ENCODE measurements at regions not wholly inside any gene's neighbourhood (a gene's known extent, or its start where the extent isn't known, plus 50 kb on each side); places are given as distances from the start of the nearest gene placed in this dataset.
"Not testable (repeated sequence)": the region's sequence is repeated elsewhere in the genome, so short reads cannot be mapped to it uniquely, and the experiment has no call there.

DNA sequence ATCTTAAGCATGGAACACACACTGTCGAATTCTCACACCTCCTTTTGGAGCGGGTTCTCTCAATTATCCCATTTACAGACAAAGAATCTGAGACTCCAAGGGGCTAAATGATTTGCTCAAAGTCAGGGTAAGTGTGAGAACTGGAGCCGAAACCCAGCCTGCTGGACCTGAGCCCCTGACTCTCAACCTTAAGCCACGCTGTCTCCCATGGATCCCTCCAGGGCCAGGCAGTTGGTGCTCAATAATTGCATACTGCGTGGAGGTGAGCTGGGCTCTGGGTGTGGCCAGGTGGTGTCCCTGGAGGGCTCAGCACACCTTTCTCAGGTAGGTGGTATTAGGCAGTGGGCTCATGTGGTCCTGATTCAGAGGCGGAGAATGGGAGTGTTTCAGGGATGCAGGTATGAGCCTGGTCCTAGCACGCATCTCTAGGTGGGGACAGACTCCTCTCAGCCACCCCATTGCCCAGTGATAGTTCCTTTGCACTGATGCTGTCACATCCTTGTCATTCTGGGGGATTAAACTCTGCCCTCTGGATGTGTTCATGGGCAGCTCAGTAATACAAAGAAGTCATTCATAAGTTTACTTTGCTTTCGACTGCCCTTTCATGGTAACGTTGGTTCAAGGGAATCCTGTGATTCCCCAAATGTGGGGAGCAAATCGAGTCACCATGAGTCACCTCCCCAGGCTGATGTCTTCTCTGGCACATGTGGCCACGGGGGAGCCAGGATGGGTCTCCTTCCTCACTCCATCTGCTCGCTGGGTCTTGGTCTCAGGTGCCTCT lies 399.5 kb upstream of the TNRC6C start:
- no peaks in the 10 kb centered on the region for H3K9me3 ChIP-seq (ENCODE audit: insufficient read depth, low read depth)
- intact Hi-C loops (cut with micrococcal nuclease; ENCODE audit: unreplicated experiment) = no loop called here
- H3K9me2 ChIP-seq (ENCODE audit: insufficient read depth) = no peaks in the 10 kb centered on the region
- POLR2A ChIA-PET (ENCODE audit: unreplicated experiment) = no interaction called here
- no peak overlapping the region for H3K4me3 ChIP-seq
- H3K79me2 ChIP-seq (ENCODE audit: low read depth) = no peaks in the 10 kb centered on the region
- CTCF ChIA-PET = no interaction called here
- no peaks in the 10 kb centered on the region for H3K4me1 ChIP-seq (replicated peaks; ENCODE audit: insufficient read depth)
- DNase-seq = no peak
- H4K20me1 ChIP-seq (ENCODE audit: insufficient read depth) = no peaks in the 10 kb centered on the region
- no peak overlapping the region for H2AFZ ChIP-seq
- BruUV-seq (replicated peaks) = no TSS peak
- H3K36me3 ChIP-seq (ENCODE audit: low read depth) = no peaks in the 10 kb centered on the region
- no peak overlapping the region for H3K4me2 ChIP-seq
- peaks cover 71% of the 10 kb centered on the region for H3K27me3 ChIP-seq (ENCODE audit: insufficient read depth, low read depth)
- no peak for TF ChIP-seq EZH2 (IDR thresholded peaks at IDR 0.05; ENCODE audit: low read depth)
- TF ChIP-seq, protein P1, sequence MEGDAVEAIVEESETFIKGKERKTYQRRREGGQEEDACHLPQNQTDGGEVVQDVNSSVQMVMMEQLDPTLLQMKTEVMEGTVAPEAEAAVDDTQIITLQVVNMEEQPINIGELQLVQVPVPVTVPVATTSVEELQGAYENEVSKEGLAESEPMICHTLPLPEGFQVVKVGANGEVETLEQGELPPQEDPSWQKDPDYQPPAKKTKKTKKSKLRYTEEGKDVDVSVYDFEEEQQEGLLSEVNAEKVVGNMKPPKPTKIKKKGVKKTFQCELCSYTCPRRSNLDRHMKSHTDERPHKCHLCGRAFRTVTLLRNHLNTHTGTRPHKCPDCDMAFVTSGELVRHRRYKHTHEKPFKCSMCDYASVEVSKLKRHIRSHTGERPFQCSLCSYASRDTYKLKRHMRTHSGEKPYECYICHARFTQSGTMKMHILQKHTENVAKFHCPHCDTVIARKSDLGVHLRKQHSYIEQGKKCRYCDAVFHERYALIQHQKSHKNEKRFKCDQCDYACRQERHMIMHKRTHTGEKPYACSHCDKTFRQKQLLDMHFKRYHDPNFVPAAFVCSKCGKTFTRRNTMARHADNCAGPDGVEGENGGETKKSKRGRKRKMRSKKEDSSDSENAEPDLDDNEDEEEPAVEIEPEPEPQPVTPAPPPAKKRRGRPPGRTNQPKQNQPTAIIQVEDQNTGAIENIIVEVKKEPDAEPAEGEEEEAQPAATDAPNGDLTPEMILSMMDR (conservative IDR thresholded peaks at IDR 0.05) = no peak
- no peak overlapping the region for H3K27ac ChIP-seq
- H3F3A ChIP-seq (ENCODE audit: insufficient read depth, low read depth) = no peaks in the 10 kb centered on the region

DNA sequence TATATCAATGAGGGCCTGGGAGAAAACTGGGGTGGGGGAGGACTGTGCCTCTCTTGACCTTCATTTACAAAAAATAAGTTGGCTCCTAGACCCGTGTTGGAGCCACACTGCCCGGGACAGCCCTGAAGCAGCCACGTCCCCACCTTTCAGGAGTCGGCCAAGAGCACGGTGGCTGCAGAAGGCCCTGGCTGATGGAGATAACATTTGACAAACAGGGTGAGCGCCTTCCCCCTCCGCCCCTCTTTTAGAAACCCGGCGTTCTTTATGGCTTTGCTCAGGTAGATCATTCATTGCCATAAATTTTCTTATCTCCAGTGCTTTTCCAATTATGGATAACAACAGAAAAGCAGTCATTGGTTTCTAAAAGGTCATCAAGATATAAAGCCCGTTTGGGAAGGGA lies 398.1 kb upstream of the TNRC6C start:
- CTCF ChIA-PET = no interaction called here
- H3K4me1 ChIP-seq (replicated peaks; ENCODE audit: insufficient read depth) = no peaks in the 10 kb centered on the region
- no peaks in the 10 kb centered on the region for H3K36me3 ChIP-seq (ENCODE audit: low read depth)
- no peaks in the 10 kb centered on the region for H3K79me2 ChIP-seq (ENCODE audit: low read depth)
- H2AFZ ChIP-seq = no peak overlapping the region
- no peak overlapping the region for H3K4me2 ChIP-seq
- intact Hi-C loops (cut with micrococcal nuclease; ENCODE audit: unreplicated experiment) = no loop called here
- POLR2A ChIA-PET (ENCODE audit: unreplicated experiment) = no interaction called here
- no TSS peak for BruUV-seq (replicated peaks)
- no peaks in the 10 kb centered on the region for H3K9me2 ChIP-seq (ENCODE audit: insufficient read depth)
- TF ChIP-seq, protein P1 (conservative IDR thresholded peaks at IDR 0.05) = no peak
- no peak for TF ChIP-seq EZH2 (IDR thresholded peaks at IDR 0.05; ENCODE audit: low read depth)
- H3K9me3 ChIP-seq (ENCODE audit: insufficient read depth, low read depth) = no peaks in the 10 kb centered on the region
- H3F3A ChIP-seq (ENCODE audit: insufficient read depth, low read depth) = no peaks in the 10 kb centered on the region
- no peak for DNase-seq
- H3K27me3 ChIP-seq (ENCODE audit: insufficient read depth, low read depth) = peaks cover 74% of the 10 kb centered on the region
- no peak overlapping the region for H3K4me3 ChIP-seq
- H3K27ac ChIP-seq = no peak overlapping the region
- H4K20me1 ChIP-seq (ENCODE audit: insufficient read depth) = no peaks in the 10 kb centered on the region

- POLR2A ChIA-PET (ENCODE audit: unreplicated experiment) = no interaction called here
- intact Hi-C loops (cut with micrococcal nuclease; ENCODE audit: unreplicated experiment) = no loop called here
Measured at GRCh38 chr17:77560841-77561240, 397.7 kb upstream of the TNRC6C start.

GRCh38 chr17:77562361-77562760 lies 396.1 kb upstream of the TNRC6C start:
- H3K4me2 ChIP-seq; H3K4me3 ChIP-seq; H3K79me2 ChIP-seq (ENCODE audit: low read depth); H4K20me1 ChIP-seq (ENCODE audit: insufficient read depth); H3K9me2 ChIP-seq (ENCODE audit: insufficient read depth); intact Hi-C loops (cut with micrococcal nuclease; ENCODE audit: unreplicated experiment); H3F3A ChIP-seq (ENCODE audit: insufficient read depth, low read depth); POLR2A ChIA-PET (ENCODE audit: unreplicated experiment); H2AFZ ChIP-seq; H3K36me3 ChIP-seq (ENCODE audit: low read depth); H3K4me1 ChIP-seq (replicated peaks; ENCODE audit: insufficient read depth); CTCF ChIA-PET; BruUV-seq (replicated peaks); DNase-seq; H3K27ac ChIP-seq; H3K9me3 ChIP-seq (ENCODE audit: insufficient read depth, low read depth): not testable (repeated sequence)
- H3K27me3 ChIP-seq (ENCODE audit: insufficient read depth, low read depth) = peaks cover 78% of the 10 kb centered on the region

More at GRCh38 chr17:77560841-77561240, 397.7 kb upstream of the TNRC6C start:
- H3K9me2 ChIP-seq (ENCODE audit: insufficient read depth) = no peaks in the 10 kb centered on the region
- no peaks in the 10 kb centered on the region for H4K20me1 ChIP-seq (ENCODE audit: insufficient read depth)
- TF ChIP-seq, protein P1 (conservative IDR thresholded peaks at IDR 0.05) = no peak
- no peak for TF ChIP-seq EZH2 (IDR thresholded peaks at IDR 0.05; ENCODE audit: low read depth)
- no peak overlapping the region for H2AFZ ChIP-seq
- no peak for DNase-seq
- H3F3A ChIP-seq (ENCODE audit: insufficient read depth, low read depth) = no peaks in the 10 kb centered on the region
- no peaks in the 10 kb centered on the region for H3K36me3 ChIP-seq (ENCODE audit: low read depth)
- H3K4me1 ChIP-seq (replicated peaks; ENCODE audit: insufficient read depth) = no peaks in the 10 kb centered on the region
- CTCF ChIA-PET = no interaction called here
- H3K27me3 ChIP-seq (ENCODE audit: insufficient read depth, low read depth) = peaks cover 76% of the 10 kb centered on the region
- no peak overlapping the region for H3K27ac ChIP-seq
- BruUV-seq (replicated peaks) = no TSS peak
- H3K9me3 ChIP-seq (ENCODE audit: insufficient read depth, low read depth) = no peaks in the 10 kb centered on the region
- H3K79me2 ChIP-seq (ENCODE audit: low read depth) = no peaks in the 10 kb centered on the region
- no peak overlapping the region for H3K4me2 ChIP-seq
- H3K4me3 ChIP-seq = no peak overlapping the region
